DND-41 (cell line): ENCODE measurements at regions not wholly inside any gene's neighbourhood (a gene's known extent, or its start where the extent isn't known, plus 50 kb on each side); places are given as distances from the start of the nearest gene placed in this dataset.

Experiments used
- ATAC-seq: fragments of 200-7000 bp; cut with Tn5 transposase; 3 replicates; pipeline ENCODE4 v1.9.1; 2021; ENCODE audit warnings: low read depth; ENCODE audit not compliant: insufficient read depth
- DNase-seq: peaks from one replicate; pipeline ENCODE4 v3.0.0-alpha.2; 2020
- H2AFZ ChIP-seq: 2 replicates; pipeline ENCODE4 v1.6.0; 2012; ENCODE audit warnings: low read depth, low read length
- H3K27ac ChIP-seq: 2 replicates; pipeline ENCODE4 v1.5.1; 2012; ENCODE audit warnings: low read length, inconsistent platforms
- H3K27me3 ChIP-seq: fragments of 200-600 bp; sonication (generic); 2 replicates; pipeline ENCODE4 v1.6.0; 2012; ENCODE audit warnings: low read length, mild to moderate bottlenecking, inconsistent platforms; ENCODE audit not compliant: insufficient read depth, poor library complexity
- H3K36me3 ChIP-seq: 2 replicates; pipeline ENCODE4 v1.5.1; 2012; ENCODE audit warnings: low read length, inconsistent platforms; ENCODE audit not compliant: insufficient read depth
- H3K4me1 ChIP-seq: 2 replicates; pipeline ENCODE4 v1.5.1; 2012; ENCODE audit warnings: mild to moderate bottlenecking, low read length; ENCODE audit not compliant: insufficient read depth
- H3K4me2 ChIP-seq: 2 replicates; pipeline ENCODE4 v1.6.0; 2012; ENCODE audit warnings: mild to moderate bottlenecking, moderate library complexity, low read length, inconsistent platforms; ENCODE audit not compliant: insufficient read depth
- H3K4me3 ChIP-seq, 2 experiments: fragments of 200-600 bp in 1 of 2; shearing (Covaris generic) in 1 of 2; 2 replicates each; pipeline ENCODE4 v1.5.1; 2012 to 2016; ENCODE audit warnings: inconsistent platforms in 2 of 2, low read length in 2 of 2, mild to moderate bottlenecking in 2 of 2, low read depth in 1 of 2, moderate library complexity in 1 of 2
- H3K79me2 ChIP-seq: 2 replicates; pipeline ENCODE4 v1.6.0; 2012; ENCODE audit warnings: low read length, inconsistent platforms; ENCODE audit not compliant: insufficient read depth
- H3K9ac ChIP-seq: 2 replicates; pipeline ENCODE4 v1.6.0; 2012; ENCODE audit warnings: low read depth, mild to moderate bottlenecking, inconsistent platforms, low read length, moderate library complexity
- H3K9me3 ChIP-seq: 2 replicates; pipeline ENCODE4 v1.5.1; 2012; ENCODE audit warnings: low read length, moderate library complexity, mild to moderate bottlenecking, inconsistent platforms; ENCODE audit not compliant: insufficient read depth, severe bottlenecking
- H4K20me1 ChIP-seq: 2 replicates; pipeline ENCODE4 v1.6.0; 2012; ENCODE audit warnings: low read length; ENCODE audit not compliant: insufficient read depth
- EZH2 ChIP-seq: IDR thresholded peaks from 3 replicates; pipeline ENCODE4 v1.6.1; 2012; ENCODE audit warnings: borderline replicate concordance, low read depth, mild to moderate bottlenecking, moderate library complexity, low read length, inconsistent platforms; ENCODE audit not compliant: severe bottlenecking
- TF ChIP-seq, protein P1 (sequence below): IDR thresholded peaks from 2 replicates; pipeline ENCODE4 v1.5.1; 2012; ENCODE audit warnings: borderline replicate concordance, low read length, moderate library complexity, mild to moderate bottlenecking; ENCODE audit not compliant: poor library complexity, severe bottlenecking; ENCODE audit errors: extremely low read depth

DNA sequence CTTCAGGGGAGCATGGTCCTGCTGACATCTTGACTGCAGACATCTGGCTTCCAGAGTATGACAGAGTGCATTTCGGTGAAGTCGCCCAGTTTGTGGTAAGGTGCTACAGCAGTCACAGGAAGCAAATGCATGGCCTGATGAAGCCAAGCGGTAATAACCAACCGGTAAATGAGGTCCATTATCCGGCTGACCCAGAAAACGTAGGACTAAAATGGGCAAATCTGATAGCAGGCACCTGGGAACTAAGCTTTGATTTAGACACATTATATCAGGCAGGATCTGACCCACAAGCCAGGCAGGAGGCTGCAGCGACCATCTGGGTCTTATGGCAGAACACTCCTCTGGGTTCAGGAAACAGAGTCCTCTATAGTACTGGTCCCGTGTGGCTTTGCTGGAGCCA lies 454.6 kb downstream of the GADD45G start:
- no peak overlapping the region for H3K4me3 ChIP-seq
- TF ChIP-seq EZH2 = no peak
- TF ChIP-seq, protein P1, sequence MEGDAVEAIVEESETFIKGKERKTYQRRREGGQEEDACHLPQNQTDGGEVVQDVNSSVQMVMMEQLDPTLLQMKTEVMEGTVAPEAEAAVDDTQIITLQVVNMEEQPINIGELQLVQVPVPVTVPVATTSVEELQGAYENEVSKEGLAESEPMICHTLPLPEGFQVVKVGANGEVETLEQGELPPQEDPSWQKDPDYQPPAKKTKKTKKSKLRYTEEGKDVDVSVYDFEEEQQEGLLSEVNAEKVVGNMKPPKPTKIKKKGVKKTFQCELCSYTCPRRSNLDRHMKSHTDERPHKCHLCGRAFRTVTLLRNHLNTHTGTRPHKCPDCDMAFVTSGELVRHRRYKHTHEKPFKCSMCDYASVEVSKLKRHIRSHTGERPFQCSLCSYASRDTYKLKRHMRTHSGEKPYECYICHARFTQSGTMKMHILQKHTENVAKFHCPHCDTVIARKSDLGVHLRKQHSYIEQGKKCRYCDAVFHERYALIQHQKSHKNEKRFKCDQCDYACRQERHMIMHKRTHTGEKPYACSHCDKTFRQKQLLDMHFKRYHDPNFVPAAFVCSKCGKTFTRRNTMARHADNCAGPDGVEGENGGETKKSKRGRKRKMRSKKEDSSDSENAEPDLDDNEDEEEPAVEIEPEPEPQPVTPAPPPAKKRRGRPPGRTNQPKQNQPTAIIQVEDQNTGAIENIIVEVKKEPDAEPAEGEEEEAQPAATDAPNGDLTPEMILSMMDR = no peak
- no peak overlapping the region for H3K9ac ChIP-seq
- peaks cover 2% of the 10 kb centered on the region for H3K9me3 ChIP-seq
- no peak overlapping the region for H3K4me2 ChIP-seq
- H3K27me3 ChIP-seq = peaks cover 4% of the 10 kb centered on the region
- H4K20me1 ChIP-seq = no peaks in the 10 kb centered on the region
- no peak overlapping the region for H2AFZ ChIP-seq
- H3K79me2 ChIP-seq = no peaks in the 10 kb centered on the region
- no peaks in the 10 kb centered on the region for H3K4me1 ChIP-seq
- DNase-seq (no peak), ATAC-seq (no peak)
- no peaks in the 10 kb centered on the region for H3K36me3 ChIP-seq
- H3K27ac ChIP-seq = no peak overlapping the region

DNA sequence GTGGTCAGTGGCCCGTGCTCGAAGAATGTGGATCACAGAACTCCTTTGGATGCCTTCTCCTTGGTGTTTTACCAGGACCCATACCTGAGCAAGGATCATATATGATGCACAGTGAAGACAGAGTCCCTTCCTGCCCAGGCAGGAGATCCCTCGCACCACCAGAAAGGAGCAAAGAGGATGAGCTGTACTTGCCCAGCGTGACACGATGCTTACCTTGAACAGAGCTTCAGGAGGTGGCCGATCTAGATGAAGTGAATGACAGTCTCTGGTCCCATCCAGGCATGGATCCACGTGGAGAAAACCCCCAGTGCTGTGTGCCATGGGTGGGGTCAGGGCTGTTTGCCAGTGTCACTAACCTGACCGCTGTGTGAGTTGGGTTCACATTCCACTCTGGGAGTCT lies 455.4 kb downstream of the GADD45G start:
- Histone ChIP-seq H3K4me2 (no peak overlapping the region), H3K4me1 (no peaks in the 10 kb centered on the region), H3K36me3 (no peaks in the 10 kb centered on the region), H4K20me1 (no peaks in the 10 kb centered on the region), H3K27ac (no peak overlapping the region), H3K79me2 (no peaks in the 10 kb centered on the region), H2AFZ (no peak overlapping the region), H3K9ac (no peak overlapping the region), H3K4me3 (no peak overlapping the region), H3K9me3 (peaks cover 2% of the 10 kb centered on the region), H3K27me3 (peaks cover 4% of the 10 kb centered on the region)
- TF ChIP-seq, protein P1 = no peak
- no peak for TF ChIP-seq EZH2
- ATAC-seq = no peak
- no peak for DNase-seq

DNA sequence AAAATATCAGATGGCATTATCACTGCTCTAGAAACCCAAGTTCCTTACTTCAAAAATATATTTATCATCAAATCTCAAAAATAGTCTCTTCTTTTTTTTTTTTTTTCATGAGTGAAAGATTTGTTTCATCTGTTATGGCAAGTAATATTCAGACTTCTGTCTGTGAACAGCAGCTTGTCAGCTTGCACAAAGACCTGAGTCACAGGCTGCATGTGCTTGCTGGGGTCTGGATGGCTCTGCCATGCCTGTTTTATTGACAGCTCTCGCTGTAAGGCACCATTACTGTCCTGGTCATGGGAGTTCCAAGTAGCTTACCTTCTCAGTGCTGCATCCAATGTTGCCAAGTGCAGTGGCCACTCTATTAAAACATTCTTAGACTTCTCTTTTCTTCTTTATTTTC lies 456.4 kb downstream of the GADD45G start:
- no peak overlapping the region for H3K27ac ChIP-seq
- H3K27me3 ChIP-seq = peaks cover 4% of the 10 kb centered on the region
- H3K36me3 ChIP-seq = no peaks in the 10 kb centered on the region
- ATAC-seq (no peak), DNase-seq (no peak)
- TF ChIP-seq EZH2 = no peak
- TF ChIP-seq, protein P1 = no peak
- no peak overlapping the region for H3K4me3 ChIP-seq
- H3K9me3 ChIP-seq = peaks cover under 1% of the 10 kb centered on the region
- no peaks in the 10 kb centered on the region for H4K20me1 ChIP-seq
- no peaks in the 10 kb centered on the region for H3K79me2 ChIP-seq
- no peak overlapping the region for H3K4me2 ChIP-seq
- H2AFZ ChIP-seq = no peak overlapping the region
- no peak overlapping the region for H3K9ac ChIP-seq
- H3K4me1 ChIP-seq = no peaks in the 10 kb centered on the region

DNA sequence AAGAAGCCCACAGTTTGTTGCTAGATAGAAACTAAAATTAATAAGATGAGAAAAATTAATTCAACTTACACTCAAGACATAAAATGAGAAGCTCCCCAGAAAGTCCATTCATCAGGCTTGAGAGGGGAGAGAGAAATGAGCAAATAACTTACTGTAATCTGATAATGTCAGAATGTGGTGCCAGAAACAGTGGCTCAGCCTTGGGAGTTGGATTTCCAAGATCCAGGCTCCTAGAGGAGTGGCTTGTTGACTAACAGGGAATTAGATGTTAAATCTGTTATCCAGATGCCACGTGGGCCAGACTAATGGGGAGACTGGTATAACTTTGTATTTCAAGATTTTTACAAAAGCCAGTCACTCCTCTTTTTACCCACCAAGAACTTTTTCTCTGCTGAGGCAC lies 458.2 kb downstream of the GADD45G start:
- H3K27ac ChIP-seq = no peak overlapping the region
- DNase-seq = no peak
- no peaks in the 10 kb centered on the region for H3K4me1 ChIP-seq

More for the DNA sequence above, 458.2 kb downstream of the GADD45G start:
- Histone ChIP-seq H3K36me3 (no peaks in the 10 kb centered on the region), H3K79me2 (no peaks in the 10 kb centered on the region), H3K27me3 (peaks cover 4% of the 10 kb centered on the region), H2AFZ (no peak overlapping the region), H3K9me3 (no peaks in the 10 kb centered on the region), H3K4me2 (no peak overlapping the region), H3K9ac (no peak overlapping the region), H3K4me3 (no peak overlapping the region), H4K20me1 (no peaks in the 10 kb centered on the region)
- TF ChIP-seq, protein P1 = no peak
- TF ChIP-seq EZH2 = no peak
- ATAC-seq = no peak
